HG03521 (cell line): ENCODE measurements at regions not wholly inside any gene's neighbourhood (a gene's known extent, or its start where the extent isn't known, plus 50 kb on each side); places are given as distances from the start of the nearest gene placed in this dataset.
"Not testable (repeated sequence)": the region's sequence is repeated elsewhere in the genome, so short reads cannot be mapped to it uniquely, and the experiment has no call there.

Experiments
- ATAC-seq: cut with Tn5 transposase; IDR thresholded peaks from one replicate; pipeline ENCODE4 v1.9.1; 2021; ENCODE audit warnings: mild to moderate bottlenecking, moderate library complexity; ENCODE audit not compliant: unreplicated experiment

- ATAC-seq = no peak
Observed at GRCh38 chr10:56104923-56105322, 256.1 kb downstream of the ZWINT start.

- no peak for ATAC-seq
Observed at GRCh38 chr10:56104487-56104886, 256.6 kb downstream of the ZWINT start.

GRCh38 chr10:56096226-56096517, 264.9 kb downstream of the ZWINT start:
- no peak for ATAC-seq

GRCh38 chr10:56095506-56096225, 265.4 kb downstream of the ZWINT start:
- ATAC-seq = no peak

GRCh38 chr10:56093645-56094044, 267.4 kb downstream of the ZWINT start:
- ATAC-seq = not testable (repeated sequence)

- ATAC-seq = no peak
Observed at GRCh38 chr10:56091872-56092271, 269.2 kb downstream of the ZWINT start.

- ATAC-seq = no peak
Observed at GRCh38 chr10:56090914-56091540, 270.0 kb downstream of the ZWINT start.

GRCh38 chr10:56085406-56086122, 275.5 kb downstream of the ZWINT start:
- no peak for ATAC-seq

- ATAC-seq = no peak
Observed at GRCh38 chr10:56082169-56082568, 278.9 kb downstream of the ZWINT start.

- ATAC-seq = no peak
Observed at GRCh38 chr10:56068473-56069263, 292.4 kb downstream of the ZWINT start.

GRCh38 chr10:56068040-56068439, 293.0 kb downstream of the ZWINT start:
- no peak for ATAC-seq

GRCh38 chr10:56063642-56064041, 297.4 kb downstream of the ZWINT start:
- no peak for ATAC-seq

GRCh38 chr10:56057860-56058259, 303.2 kb downstream of the ZWINT start:
- no peak for ATAC-seq

GRCh38 chr10:56035489-56035888, 325.6 kb downstream of the ZWINT start:
- ATAC-seq = no peak

GRCh38 chr10:56028298-56029132, 332.5 kb downstream of the ZWINT start:
- ATAC-seq = no peak

- no peak for ATAC-seq
Observed at GRCh38 chr10:56012101-56012500, 349.0 kb downstream of the ZWINT start.

GRCh38 chr10:56003555-56003954, 357.5 kb downstream of the ZWINT start:
- no peak for ATAC-seq

GRCh38 chr10:55989188-55989587, 371.9 kb downstream of the ZWINT start:
- no peak for ATAC-seq

- no peak for ATAC-seq
Observed at GRCh38 chr10:55979203-55979602, 381.9 kb downstream of the ZWINT start.

GRCh38 chr10:55966101-55966500, 395.0 kb downstream of the ZWINT start:
- ATAC-seq = no peak

GRCh38 chr10:55943403-55943802, 417.7 kb downstream of the ZWINT start:
- no peak for ATAC-seq
